Breast epithelium (tissue), 4 donors: ENCODE measurements at regions not wholly inside any gene's neighbourhood (a gene's known extent, or its start where the extent isn't known, plus 50 kb on each side); places are given as distances from the start of the nearest gene placed in this dataset.

Source experiments
- DNase-seq, 2 donors: peaks; one replicate each; pipeline ENCODE4 v3.0.0-alpha.2; 2019; ENCODE audit warnings: low spot score in 2 of 2
- H3K27ac ChIP-seq, 2 donors: fragments of 200-600 bp; sonication (generic) in 1 of 2; one replicate each; pipeline ENCODE4 v1.5.1; 2016 to 2019; ENCODE audit warnings: mild to moderate bottlenecking in 1 of 2
- H3K27me3 ChIP-seq, 2 donors: fragments of 200-600 bp; sonication (generic) in 1 of 2; one replicate each; pipeline versions ENCODE4 v1.5.1 to v1.6.0; 2017 to 2019; ENCODE audit warnings: control low read depth in 1 of 2, mild to moderate bottlenecking in 1 of 2
- H3K36me3 ChIP-seq: fragments of 200-600 bp; one replicate; pipeline ENCODE4 v1.5.1; 2019
- H3K4me1 ChIP-seq, 2 donors: fragments of 200-600 bp; sonication (generic); one replicate each; pipeline ENCODE4 v1.5.1; 2016 to 2019; ENCODE audit warnings: control low read depth in 1 of 2
- H3K4me3 ChIP-seq, 3 donors: fragments of 200-600 bp; sonication (generic); 1 replicate in 2 of 3; 2 replicates in 1 of 3; pipeline ENCODE4 v1.5.1; 2016 to 2019; ENCODE audit warnings: mild to moderate bottlenecking in 3 of 3, moderate library complexity in 2 of 3
- H3K9me3 ChIP-seq, 2 donors: fragments of 200-600 bp; sonication (generic) in 1 of 2; one replicate each; pipeline ENCODE4 v1.5.1; 2016 to 2019; ENCODE audit warnings: control low read depth in 1 of 2
- CTCF ChIP-seq, 3 donors: fragments of 450-650 bp; IDR thresholded peaks; one replicate each; pipeline ENCODE4 v1.5.1; 2016 to 2017; ENCODE audit warnings: antibody characterized with exemption in 3 of 3, mild to moderate bottlenecking in 3 of 3, moderate library complexity in 3 of 3
- POLR2A ChIP-seq: fragments of 450-650 bp; IDR thresholded peaks from one replicate; pipeline ENCODE4 v1.6.1; 2016; ENCODE audit warnings: antibody characterized with exemption, mild to moderate bottlenecking, moderate library complexity
- POLR2AphosphoS5 ChIP-seq, 3 donors: sonication (generic); formaldehyde crosslinking; IDR thresholded peaks; one replicate each; pipeline ENCODE4 v1.6.1; 2017; ENCODE audit warnings: antibody characterized with exemption in 3 of 3
- intact Hi-C: fragments of 100-400 bp; cut with DNase I; formaldehyde crosslinking; loops from one replicate; pipeline ENCODE4 v1.15.1; 2023; ENCODE audit warnings: low total_unique reads

- no peaks in the 10 kb centered on the region for H3K27me3 ChIP-seq
- no peaks in the 10 kb centered on the region for H3K36me3 ChIP-seq
- H3K4me3 ChIP-seq = no peak overlapping the region
- intact Hi-C loops = no loop called here
- H3K27ac ChIP-seq = no peak overlapping the region
- DNase-seq = no peak
- TF ChIP-seq POLR2A = no peak
- TF ChIP-seq POLR2AphosphoS5 (IDR thresholded peaks at IDR 0.05) = no peak
- no peak for TF ChIP-seq CTCF (IDR thresholded peaks at IDR 0.05)
- H3K9me3 ChIP-seq = no peaks in the 10 kb centered on the region
- H3K4me1 ChIP-seq = no peaks in the 10 kb centered on the region
These were observed 140.5 kb downstream of the ASB1 start for GRCh38 chr2:238567067-238567855.

DNA sequence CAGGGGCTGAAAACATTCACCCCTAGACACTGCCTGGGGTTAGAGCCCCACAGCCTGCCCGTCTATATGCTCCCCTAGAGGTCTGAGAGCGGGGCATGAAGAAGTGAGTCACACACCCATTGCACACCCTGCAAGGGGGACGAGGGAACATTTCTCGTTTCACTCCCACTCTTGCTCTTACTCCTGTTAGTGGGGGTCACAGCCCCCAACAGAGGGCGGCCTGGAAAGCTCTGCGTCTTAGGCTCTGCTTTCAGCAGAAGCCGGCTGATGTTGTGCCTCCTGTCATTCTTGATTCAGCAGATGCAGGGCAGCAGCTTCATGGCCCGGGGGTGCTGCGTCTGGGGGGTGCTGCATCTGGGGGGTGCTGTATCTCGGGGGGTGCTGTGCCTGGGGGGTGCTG is 141.3 kb downstream of the ASB1 start:
- no peak overlapping the region for H3K27ac ChIP-seq
- no peaks in the 10 kb centered on the region for H3K27me3 ChIP-seq
- H3K36me3 ChIP-seq = no peaks in the 10 kb centered on the region
- TF ChIP-seq POLR2AphosphoS5 (IDR thresholded peaks at IDR 0.05) (no peak), CTCF (IDR thresholded peaks at IDR 0.05) (no peak), POLR2A (no peak)
- no peaks in the 10 kb centered on the region for H3K4me1 ChIP-seq
- no peak overlapping the region for H3K4me3 ChIP-seq
- DNase-seq = no peak
- H3K9me3 ChIP-seq = no peaks in the 10 kb centered on the region
- intact Hi-C loops = no loop called here

GRCh38 chr2:238568455-238569440 is 142.0 kb downstream of the ASB1 start:
- peak overlapping the region; percentile 71 to 79 for H3K27ac ChIP-seq
- intact Hi-C loops = no loop called here
- H3K9me3 ChIP-seq = no peaks in the 10 kb centered on the region
- DNase-seq = no peak
- TF ChIP-seq POLR2AphosphoS5 (IDR thresholded peaks at IDR 0.05) (no peak), CTCF (IDR thresholded peaks at IDR 0.05) (no peak), POLR2A (no peak)
- no peaks in the 10 kb centered on the region for H3K27me3 ChIP-seq
- H3K4me1 ChIP-seq = no peaks in the 10 kb centered on the region
- H3K36me3 ChIP-seq = no peaks in the 10 kb centered on the region
- H3K4me3 ChIP-seq = no peak overlapping the region

- no peaks in the 10 kb centered on the region for H3K4me1 ChIP-seq
- no peaks in the 10 kb centered on the region for H3K27me3 ChIP-seq
- intact Hi-C loops = no loop called here
- TF ChIP-seq POLR2AphosphoS5 (IDR thresholded peaks at IDR 0.05) (peak in 2 of 3 donors; percentile 47 to 55), CTCF (IDR thresholded peaks at IDR 0.05) (no peak), POLR2A (no peak)
- no peaks in the 10 kb centered on the region for H3K9me3 ChIP-seq
- H3K4me3 ChIP-seq = no peak overlapping the region
- H3K27ac ChIP-seq = peak overlapping the region; percentile 80
- H3K36me3 ChIP-seq = no peaks in the 10 kb centered on the region
- peak in 1 of 2 donors; percentile 96 for DNase-seq
These were observed 142.9 kb downstream of the ASB1 start for GRCh38 chr2:238569507-238570195.
